Upper lobe of left lung (tissue), 4 donors: ENCODE measurements at regions not wholly inside any gene's neighbourhood (a gene's known extent, or its start where the extent isn't known, plus 50 kb on each side); places are given as distances from the start of the nearest gene placed in this dataset.

ENCODE experiments used
- CTCF ChIP-seq, 6 experiments: fragments of 450-650 bp in 4 of 6; fragments of 200-600 bp in 2 of 6; sonication (generic) in 2 of 6; IDR thresholded peaks; one replicate each; pipeline ENCODE4 v1.5.1; 2016 to 2019; ENCODE audit warnings: antibody characterized with exemption in 6 of 6
- POLR2AphosphoS5 ChIP-seq, 2 donors: sonication (generic); formaldehyde crosslinking; IDR thresholded peaks; one replicate each; pipeline ENCODE4 v1.5.1; 2017; ENCODE audit warnings: antibody characterized with exemption in 2 of 2

DNA sequence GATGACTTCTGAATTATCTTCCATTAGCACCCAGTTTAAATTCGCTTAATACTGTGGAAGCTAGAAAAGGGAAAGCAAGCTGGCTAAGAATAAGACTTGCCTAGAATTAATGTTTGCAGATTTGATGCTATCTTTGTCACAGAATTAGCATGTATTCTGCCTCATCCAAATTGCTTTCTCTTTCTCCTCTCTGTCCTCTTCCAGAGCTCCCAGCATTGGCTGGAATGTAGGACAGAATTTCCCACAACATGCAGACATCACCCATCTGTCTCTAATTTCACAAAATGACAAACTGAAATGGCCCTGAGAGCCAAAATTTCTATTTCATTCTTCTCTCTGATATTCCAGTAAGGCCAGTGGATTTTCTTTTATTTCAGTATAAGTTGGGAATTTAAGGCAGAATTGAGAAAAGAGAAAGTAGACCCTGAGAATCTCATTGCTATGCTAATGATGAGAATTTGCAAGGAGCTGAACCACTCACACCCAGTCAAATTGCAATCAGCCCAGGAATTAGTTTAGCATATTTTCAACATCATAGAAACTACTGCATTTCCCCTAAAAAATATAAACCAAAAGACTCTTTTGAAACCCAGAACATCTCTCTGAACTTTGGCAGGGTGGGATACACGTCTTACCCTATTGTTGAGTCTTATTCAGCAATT, 188.8 kb downstream of the RCHY1 start:
- TF ChIP-seq POLR2AphosphoS5 (IDR thresholded peaks at IDR 0.05): no peak
- TF ChIP-seq CTCF (IDR thresholded peaks at IDR 0.05): no peak
